Glutamatergic neuron (in vitro differentiated cells): ENCODE measurements at regions not wholly inside any gene's neighbourhood (a gene's known extent, or its start where the extent isn't known, plus 50 kb on each side); places are given as distances from the start of the nearest gene placed in this dataset.
A peak's percentile ranks its signal among the peaks of the same experiment; 100 is the strongest.

Experiments used
- DNase-seq: peaks from one replicate; pipeline ENCODE4 v3.0.0; 2022
- H3K27ac Mint-ChIP-seq: one replicate; pipeline ENCODE4 v1.8.0; 2020; ENCODE audit warnings: mild to moderate bottlenecking, mixed read lengths, inconsistent platforms; ENCODE audit not compliant: unreplicated experiment
- H3K27me3 Mint-ChIP-seq: one replicate; pipeline ENCODE4 v1.8.0; 2020; ENCODE audit warnings: mild to moderate bottlenecking, moderate library complexity, mixed read lengths, inconsistent platforms; ENCODE audit not compliant: unreplicated experiment
- H3K36me3 Mint-ChIP-seq: one replicate; pipeline ENCODE4 v1.8.0; 2020; ENCODE audit warnings: mild to moderate bottlenecking, mixed read lengths, inconsistent platforms; ENCODE audit not compliant: unreplicated experiment
- H3K4me1 Mint-ChIP-seq: one replicate; pipeline ENCODE4 v1.8.0; 2020; ENCODE audit warnings: mild to moderate bottlenecking, low read depth, mixed read lengths, inconsistent platforms; ENCODE audit not compliant: unreplicated experiment
- H3K4me3 Mint-ChIP-seq: one replicate; pipeline ENCODE4 v1.8.0; 2020; ENCODE audit warnings: mild to moderate bottlenecking, mixed read lengths, inconsistent platforms; ENCODE audit not compliant: unreplicated experiment
- H3K9me3 Mint-ChIP-seq: one replicate; pipeline ENCODE4 v1.8.0; 2020; ENCODE audit warnings: mild to moderate bottlenecking, moderate library complexity, mixed read lengths, inconsistent platforms; ENCODE audit not compliant: unreplicated experiment
- CTCF ChIP-seq: fragments of 200-600 bp; sonication (generic); IDR thresholded peaks from one replicate; pipeline ENCODE4 v1.5.0; 2021; ENCODE audit not compliant: partially characterized antibody, unreplicated experiment

GRCh38 chrY:19567943-19568342 is 176.6 kb downstream of the KDM5D start:
- DNase-seq, result no peak
- H3K27ac Mint-ChIP-seq, result peak overlapping the region; percentile 89
- peaks cover 2% of the 10 kb centered on the region for H3K9me3 Mint-ChIP-seq
- H3K4me3 Mint-ChIP-seq, result peak overlapping the region; percentile 97
- H3K4me1 Mint-ChIP-seq, result peaks cover 4% of the 10 kb centered on the region
- H3K36me3 Mint-ChIP-seq, result no peaks in the 10 kb centered on the region
- TF ChIP-seq CTCF, result no peak
- H3K27me3 Mint-ChIP-seq, result no peaks in the 10 kb centered on the region

GRCh38 chrY:19567051-19567921 is 177.2 kb downstream of the KDM5D start:
- H3K36me3 Mint-ChIP-seq, result no peaks in the 10 kb centered on the region
- H3K27me3 Mint-ChIP-seq, result no peaks in the 10 kb centered on the region
- H3K9me3 Mint-ChIP-seq, result peaks cover 2% of the 10 kb centered on the region
- DNase-seq, result peak; percentile 77
- H3K27ac Mint-ChIP-seq, result peak overlapping the region; percentile 89
- H3K4me1 Mint-ChIP-seq, result peaks cover 4% of the 10 kb centered on the region
- TF ChIP-seq CTCF, result no peak
- H3K4me3 Mint-ChIP-seq, result peak overlapping the region; percentile 97

- Mint-ChIP-seq H3K36me3 (no peaks in the 10 kb centered on the region), H3K27me3 (no peaks in the 10 kb centered on the region), H3K27ac (no peak overlapping the region), H3K9me3 (no peaks in the 10 kb centered on the region), H3K4me1 (no peaks in the 10 kb centered on the region), H3K4me3 (no peak overlapping the region)
- TF ChIP-seq CTCF, result no peak
- DNase-seq, result no peak
These were observed 185.4 kb downstream of the KDM5D start for GRCh38 chrY:19559161-19559560.

GRCh38 chrY:19549671-19550466 is 194.7 kb downstream of the KDM5D start:
- Mint-ChIP-seq H3K4me1 (no peaks in the 10 kb centered on the region), H3K27me3 (no peaks in the 10 kb centered on the region), H3K27ac (no peak overlapping the region), H3K4me3 (no peak overlapping the region), H3K9me3 (no peaks in the 10 kb centered on the region), H3K36me3 (no peaks in the 10 kb centered on the region)
- DNase-seq, result no peak
- no peak for TF ChIP-seq CTCF
